CD14-positive monocyte (primary cell): ENCODE measurements at regions not wholly inside any gene's neighbourhood (a gene's known extent, or its start where the extent isn't known, plus 50 kb on each side); places are given as distances from the start of the nearest gene placed in this dataset.

Experiments
- DNase-seq, 3 donors: peaks; one replicate each; pipeline ENCODE4 v3.0.0-alpha.2; 2011 to 2022
- H2AFZ ChIP-seq: 2 replicates; pipeline ENCODE4 v1.6.0; 2012; ENCODE audit warnings: mild to moderate bottlenecking, low read depth, low read length, inconsistent platforms; ENCODE audit not compliant: insufficient read depth, poor library complexity, severe bottlenecking
- H3K27ac ChIP-seq, 2 donors: 1 replicate in 1 of 2; 2 replicates in 1 of 2; pipeline ENCODE4 v1.5.1; 2012 to 2013; ENCODE audit warnings: low read length in 2 of 2, control low read depth in 1 of 2, inconsistent platforms in 1 of 2, low read depth in 1 of 2, mild to moderate bottlenecking in 1 of 2
- H3K27me3 ChIP-seq, 2 donors: one replicate each; pipeline versions ENCODE4 v1.6.0 to v1.6.1; 2011 to 2013; ENCODE audit warnings: low read length in 2 of 2; ENCODE audit not compliant: control insufficient read depth in 2 of 2, insufficient read depth in 2 of 2
- H3K36me3 ChIP-seq, 2 donors: replicated peaks in 1 of 2; 1 replicate in 1 of 2; 2 replicates in 1 of 2; pipeline versions ENCODE4 v1.5.1 to v1.6.1; 2012 to 2013; ENCODE audit warnings: low read length in 2 of 2, control low read depth in 1 of 2, inconsistent platforms in 1 of 2, mild to moderate bottlenecking in 1 of 2; ENCODE audit not compliant: insufficient read depth in 2 of 2, control insufficient read depth in 1 of 2
- H3K4me1 ChIP-seq, 2 donors: 1 replicate in 1 of 2; 2 replicates in 1 of 2; pipeline versions ENCODE4 v1.5.1 to v1.6.1; 2012 to 2013; ENCODE audit warnings: low read length in 2 of 2, control low read depth in 1 of 2, inconsistent platforms in 1 of 2, mild to moderate bottlenecking in 1 of 2, moderate library complexity in 1 of 2; ENCODE audit not compliant: insufficient read depth in 2 of 2, control insufficient read depth in 1 of 2
- H3K4me2 ChIP-seq: replicated peaks from 2 replicates; pipeline ENCODE3; 2012; ENCODE audit warnings: low read length, moderate library complexity, mild to moderate bottlenecking; ENCODE audit not compliant: poor library complexity, severe bottlenecking; ENCODE audit errors: extremely low read depth
- H3K4me3 ChIP-seq, 3 experiments: fragments of 200-600 bp in 1 of 3; sonication (generic) in 1 of 3; replicated peaks in 1 of 3; 1 replicate in 2 of 3; 2 replicates in 1 of 3; pipeline ENCODE4 v1.5.1; 2011 to 2013; ENCODE audit warnings: low read length in 3 of 3, mild to moderate bottlenecking in 3 of 3, control low read depth in 2 of 3, low read depth in 2 of 3, inconsistent platforms in 1 of 3, moderate library complexity in 1 of 3
- H3K79me2 ChIP-seq: 2 replicates; pipeline ENCODE4 v1.6.0; 2012; ENCODE audit warnings: mild to moderate bottlenecking, control low read depth, inconsistent platforms, low read length, moderate library complexity; ENCODE audit not compliant: insufficient read depth
- H3K9ac ChIP-seq: 2 replicates; pipeline ENCODE4 v1.6.0; 2017; ENCODE audit warnings: low read length, mild to moderate bottlenecking; ENCODE audit not compliant: insufficient read depth, poor library complexity, severe bottlenecking
- H3K9me3 ChIP-seq, 2 donors: replicated peaks in 1 of 2; 1 replicate in 1 of 2; 2 replicates in 1 of 2; pipeline versions ENCODE4 v1.5.1 to v1.6.1; 2012 to 2013; ENCODE audit warnings: low read length in 2 of 2, control low read depth in 1 of 2; ENCODE audit not compliant: control insufficient read depth in 1 of 2, insufficient read depth in 1 of 2
- H4K20me1 ChIP-seq: 2 replicates; pipeline ENCODE4 v1.6.0; 2012; ENCODE audit warnings: mild to moderate bottlenecking, low read length, control low read depth, moderate library complexity; ENCODE audit not compliant: insufficient read depth
- H3K27ac Mint-ChIP-seq, 7 donors: one replicate each; pipeline ENCODE4 v1.8.0; 2020; ENCODE audit warnings: mild to moderate bottlenecking in 7 of 7, mixed read lengths in 7 of 7, moderate library complexity in 6 of 7, inconsistent platforms in 2 of 7
- H3K27me3 Mint-ChIP-seq, 3 donors: one replicate each; pipeline ENCODE4 v1.8.0; 2021 to 2022; ENCODE audit warnings: low read depth in 3 of 3, mild to moderate bottlenecking in 3 of 3, mixed read lengths in 3 of 3, moderate library complexity in 3 of 3, inconsistent platforms in 1 of 3
- H3K36me3 Mint-ChIP-seq, 2 donors: one replicate each; pipeline ENCODE4 v1.8.0; 2020; ENCODE audit warnings: mixed read lengths in 2 of 2, inconsistent platforms in 1 of 2, mild to moderate bottlenecking in 1 of 2
- H3K4me1 Mint-ChIP-seq: one replicate; pipeline ENCODE4 v1.8.0; 2020; ENCODE audit warnings: mild to moderate bottlenecking, mixed read lengths
- H3K4me3 Mint-ChIP-seq, 2 donors: one replicate each; pipeline ENCODE4 v1.8.0; 2020; ENCODE audit warnings: mild to moderate bottlenecking in 2 of 2, mixed read lengths in 2 of 2, moderate library complexity in 1 of 2
- H3K9me3 Mint-ChIP-seq, 7 donors: one replicate each; pipeline ENCODE4 v1.8.0; 2020 to 2022; ENCODE audit warnings: mixed read lengths in 7 of 7, mild to moderate bottlenecking in 6 of 7, moderate library complexity in 6 of 7, inconsistent platforms in 2 of 7
- CTCF ChIP-seq: fragments of 200-600 bp; IDR thresholded peaks from one replicate; pipeline ENCODE4 v1.8.0; 2022; ENCODE audit warnings: antibody characterized with exemption, mild to moderate bottlenecking
- WGBS: methylation state at CpG from one replicate; pipeline ENCODE4 v1.1.5; 2013; ENCODE audit warnings: missing lambda C conversion rate; ENCODE audit not compliant: insufficient coverage; 5-methylcytosine and 5-hydroxymethylcytosine counted together
- intact Hi-C, 2 donors: fragments of 100-400 bp; cut with micrococcal nuclease; formaldehyde crosslinking; loops; one replicate each; pipeline versions ENCODE4 v1.15.0 to v1.15.1; 2023

DNA sequence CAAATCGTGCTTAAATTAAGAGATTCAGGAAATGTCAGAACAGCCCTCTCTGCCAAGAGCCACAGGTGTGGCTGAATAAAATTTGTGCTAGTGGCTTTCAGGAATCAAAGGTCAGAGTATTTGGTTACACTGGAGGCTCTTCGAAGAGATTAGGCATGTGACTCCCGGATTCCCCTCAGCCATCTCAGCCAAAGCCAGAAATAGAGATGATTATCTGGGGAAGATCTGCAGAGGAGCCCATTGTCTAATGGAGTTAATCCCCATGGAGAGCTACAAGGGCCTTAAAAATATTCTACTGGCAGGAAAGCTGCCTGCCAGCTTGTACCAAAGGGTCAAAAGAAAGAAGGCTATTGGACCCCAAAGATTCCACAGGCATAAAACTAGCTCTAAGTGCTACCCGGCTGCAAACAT is 1259.5 kb downstream of the TBC1D22A start:
- Histone ChIP-seq H3K4me2 (no peak overlapping the region), H3K4me3 (no peak overlapping the region), H3K27ac (no peak overlapping the region), H3K79me2 (no peaks in the 10 kb centered on the region), H2AFZ (no peak overlapping the region), H3K9me3 (peaks cover 23 to 25% of the 10 kb centered on the region in 2 donors), H3K4me1 (no peaks in the 10 kb centered on the region), H3K27me3 (no peaks in the 10 kb centered on the region), H3K9ac (no peak overlapping the region), H3K36me3 (no peaks in the 10 kb centered on the region), H4K20me1 (no peaks in the 10 kb centered on the region)
- Mint-ChIP-seq H3K27ac (no peak overlapping the region), H3K27me3 (peaks cover 2 to 5% (median 2%) of the 10 kb centered on the region in 3 donors), H3K9me3 (peaks cover 15 to 32% (median 25%) of the 10 kb centered on the region in 7 donors), H3K4me1 (no peaks in the 10 kb centered on the region), H3K36me3 (no peaks in the 10 kb centered on the region), H3K4me3 (no peak overlapping the region)
- TF ChIP-seq CTCF = no peak
- DNase-seq = no peak
- intact Hi-C loops = no loop called here
- 100% methylated on average over 1 of the region's 4 CpGs for WGBS

GRCh38 chr22:48018346-48018745 is 1255.9 kb downstream of the TBC1D22A start:
- H3K27me3 Mint-ChIP-seq = peaks cover 1 to 7% (median 2%) of the 10 kb centered on the region in 3 donors
- no peak for DNase-seq
- peaks cover 23 to 36% of the 10 kb centered on the region in 2 donors for H3K9me3 ChIP-seq
- no peaks in the 10 kb centered on the region for H4K20me1 ChIP-seq
- no peak overlapping the region for H3K4me3 Mint-ChIP-seq
- no peak overlapping the region for H3K9ac ChIP-seq
- 87% methylated on average over 5 of the region's 5 CpGs for WGBS
- H3K27ac Mint-ChIP-seq = no peak overlapping the region
- H3K27me3 ChIP-seq = no peaks in the 10 kb centered on the region
- no peak for TF ChIP-seq CTCF
- H3K27ac ChIP-seq = no peak overlapping the region
- H3K4me2 ChIP-seq = no peak overlapping the region
- peaks cover 19 to 37% (median 29%) of the 10 kb centered on the region in 7 donors for H3K9me3 Mint-ChIP-seq
- H3K79me2 ChIP-seq = no peaks in the 10 kb centered on the region
- intact Hi-C loops = no loop called here
- H3K4me3 ChIP-seq = no peak overlapping the region
- H3K4me1 ChIP-seq = no peaks in the 10 kb centered on the region
- H2AFZ ChIP-seq = no peak overlapping the region
- H3K4me1 Mint-ChIP-seq = no peaks in the 10 kb centered on the region
- no peaks in the 10 kb centered on the region for H3K36me3 ChIP-seq
- no peaks in the 10 kb centered on the region for H3K36me3 Mint-ChIP-seq
